BE2C (cell line): ENCODE measurements at regions not wholly inside any gene's neighbourhood (a gene's known extent, or its start where the extent isn't known, plus 50 kb on each side); places are given as distances from the start of the nearest gene placed in this dataset.

ENCODE experiments used
- DNase-seq: peaks from one replicate; pipeline ENCODE4 v3.0.0-alpha.2; 2020
- H3K27me3 ChIP-seq: fragments of 250-450 bp; sonication (Bioruptor Pico); 2 replicates; pipeline ENCODE4 v1.5.1; 2020; ENCODE audit warnings: mild to moderate bottlenecking
- H3K36me3 ChIP-seq: fragments of 250-450 bp; sonication (Bioruptor Pico); 2 replicates; pipeline ENCODE4 v1.5.1; 2020; ENCODE audit warnings: mild to moderate bottlenecking
- H3K4me1 ChIP-seq: fragments of 250-450 bp; sonication (Bioruptor Pico); 2 replicates; pipeline ENCODE4 v1.5.1; 2020
- H3K4me3 ChIP-seq: 2 replicates; pipeline ENCODE4 v1.5.1; 2011; ENCODE audit warnings: low read depth, low read length
- H3K9me3 ChIP-seq: fragments of 250-450 bp; sonication (Bioruptor Pico); 2 replicates; pipeline ENCODE4 v1.5.1; 2020
- CTCF ChIP-seq: IDR thresholded peaks from 2 replicates; pipeline ENCODE4 v1.5.1; 2012; ENCODE audit warnings: mild to moderate bottlenecking, low read depth, low read length

DNA sequence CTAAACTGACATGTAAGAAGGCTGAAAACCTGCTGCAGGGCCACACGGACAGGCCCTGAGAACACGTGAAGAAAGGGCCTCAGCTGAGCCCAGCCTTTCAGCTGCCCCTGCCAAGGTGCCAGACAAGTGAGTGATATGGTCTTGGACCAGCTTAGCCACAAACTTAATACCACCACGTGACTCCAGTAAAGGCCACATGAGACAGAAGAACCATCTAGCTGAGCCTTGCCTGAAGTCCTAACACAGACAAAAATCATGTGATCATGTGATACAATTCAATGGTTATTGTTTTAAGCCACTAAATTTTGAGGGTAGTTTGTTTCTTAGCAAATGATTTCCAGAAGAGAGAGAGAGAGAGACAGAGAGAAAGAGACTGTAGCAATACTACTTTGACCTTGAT is 66.9 kb upstream of the ARHGAP20 start:
- DNase-seq, result no peak
- Histone ChIP-seq H3K27me3 (no peaks in the 10 kb centered on the region), H3K36me3 (no peaks in the 10 kb centered on the region), H3K4me3 (no peak overlapping the region), H3K9me3 (no peaks in the 10 kb centered on the region), H3K4me1 (no peaks in the 10 kb centered on the region)
- no peak for TF ChIP-seq CTCF

DNA sequence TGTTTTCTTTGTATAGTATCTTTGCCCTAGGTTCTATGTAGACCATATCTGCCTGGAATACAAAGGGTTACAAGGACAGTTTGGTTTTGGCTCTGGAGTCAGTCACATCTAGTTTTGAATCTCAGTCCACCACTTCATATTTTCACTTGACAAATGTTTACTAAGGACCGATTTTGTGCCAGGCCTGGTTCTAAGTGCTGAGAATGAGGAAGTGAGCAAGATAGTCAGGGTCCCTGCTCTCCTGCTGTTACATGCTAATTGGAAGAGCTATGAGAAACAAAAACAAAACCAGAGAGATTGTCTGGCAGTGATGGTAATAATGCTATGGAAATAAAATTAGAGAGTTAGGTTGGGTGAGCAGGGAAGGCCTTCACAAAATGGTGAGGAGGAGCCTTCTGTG is 66.1 kb upstream of the ARHGAP20 start:
- H3K4me3 ChIP-seq, result no peak overlapping the region
- no peaks in the 10 kb centered on the region for H3K36me3 ChIP-seq
- H3K27me3 ChIP-seq, result no peaks in the 10 kb centered on the region
- H3K4me1 ChIP-seq, result no peaks in the 10 kb centered on the region
- TF ChIP-seq CTCF, result no peak
- no peak for DNase-seq
- no peaks in the 10 kb centered on the region for H3K9me3 ChIP-seq

DNA sequence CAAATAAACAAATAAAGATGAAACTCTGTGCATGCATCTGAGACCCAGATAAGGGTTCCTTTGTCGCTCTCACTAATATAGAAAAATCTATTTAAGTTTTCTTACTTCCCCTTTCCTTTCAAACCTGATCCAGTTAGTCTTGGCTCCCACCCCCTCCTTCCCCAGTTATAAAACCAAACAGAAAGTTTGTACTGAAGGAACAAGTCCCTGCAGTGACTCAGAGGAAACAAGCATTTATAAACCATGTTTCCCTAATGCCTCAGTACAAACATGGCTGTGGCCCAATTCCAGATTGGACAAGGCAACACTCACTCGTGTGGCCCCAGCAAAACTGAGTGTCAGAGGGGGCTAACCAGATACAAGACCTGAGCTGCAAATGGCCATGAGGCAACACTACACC is 65.5 kb upstream of the ARHGAP20 start:
- DNase-seq, result no peak
- TF ChIP-seq CTCF, result no peak
- no peaks in the 10 kb centered on the region for H3K4me1 ChIP-seq
- no peak overlapping the region for H3K4me3 ChIP-seq
- H3K27me3 ChIP-seq, result no peaks in the 10 kb centered on the region
- H3K9me3 ChIP-seq, result no peaks in the 10 kb centered on the region
- H3K36me3 ChIP-seq, result no peaks in the 10 kb centered on the region

DNA sequence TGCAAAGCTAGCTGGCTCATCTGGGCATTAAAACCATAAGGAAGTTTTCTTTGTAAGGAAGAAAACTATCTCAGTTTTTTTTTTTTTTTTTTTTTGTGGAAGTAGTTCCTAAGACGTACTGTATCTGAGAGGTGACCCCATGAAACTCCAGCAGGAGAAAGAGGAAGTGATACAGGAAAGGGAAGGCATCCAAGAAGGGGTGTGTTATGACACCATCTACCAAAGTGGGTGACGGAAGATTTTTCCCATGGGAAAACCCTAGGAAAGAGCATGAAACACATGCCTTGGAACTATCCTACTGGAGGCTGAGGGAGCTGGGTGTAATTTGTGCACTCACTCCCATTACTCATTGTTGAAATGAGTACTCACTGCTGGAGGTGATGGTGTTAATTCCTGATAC is 63.8 kb upstream of the ARHGAP20 start:
- Histone ChIP-seq H3K4me1 (no peaks in the 10 kb centered on the region), H3K9me3 (no peaks in the 10 kb centered on the region), H3K27me3 (no peaks in the 10 kb centered on the region), H3K36me3 (no peaks in the 10 kb centered on the region), H3K4me3 (no peak overlapping the region)
- TF ChIP-seq CTCF, result no peak
- DNase-seq, result no peak

DNA sequence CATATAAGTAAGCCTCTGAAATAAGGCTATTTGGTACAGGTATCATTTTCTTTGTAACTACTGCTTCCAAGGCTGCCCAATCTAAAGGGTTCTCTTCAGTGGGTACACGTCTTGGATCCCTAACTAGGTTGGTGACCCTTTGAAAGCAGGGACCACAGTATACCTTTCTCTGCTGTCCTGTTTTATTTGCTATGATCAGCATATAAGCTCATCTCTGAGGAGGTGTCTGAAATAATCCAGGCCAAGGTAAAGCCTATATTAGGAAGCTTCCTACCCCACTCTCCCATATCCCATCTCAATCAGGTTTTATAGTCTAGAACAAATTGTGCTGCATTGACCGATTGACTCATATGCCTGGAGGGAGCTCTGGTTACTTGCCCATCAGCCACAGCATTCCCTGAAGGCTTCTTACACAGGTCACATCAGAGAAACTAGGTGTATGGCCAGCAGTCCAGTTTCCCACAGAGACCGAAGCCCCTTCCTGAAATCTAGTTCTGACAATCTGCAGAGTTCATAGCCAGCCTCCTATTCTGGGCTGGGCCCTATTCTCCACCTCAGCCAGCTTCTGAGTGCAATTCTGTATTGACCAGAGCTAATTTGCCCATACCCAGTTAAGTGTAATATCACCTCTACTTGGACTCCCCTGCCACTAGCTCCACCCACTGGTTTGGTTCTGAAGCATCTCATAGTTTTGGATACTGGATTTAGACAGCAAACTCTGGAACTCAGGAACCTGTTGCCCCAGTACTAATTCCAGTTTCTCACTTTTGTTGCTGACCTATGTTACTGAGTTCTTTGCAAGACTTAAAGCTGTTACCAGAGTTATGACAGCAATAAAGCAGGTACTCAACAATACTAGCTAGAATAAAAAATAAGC is 62.1 kb upstream of the ARHGAP20 start:
- Histone ChIP-seq H3K27me3 (no peaks in the 10 kb centered on the region), H3K36me3 (no peaks in the 10 kb centered on the region), H3K4me1 (no peaks in the 10 kb centered on the region), H3K4me3 (no peak overlapping the region), H3K9me3 (no peaks in the 10 kb centered on the region)
- DNase-seq, result no peak
- no peak for TF ChIP-seq CTCF

GRCh38 chr11:110773442-110773841 is 61.2 kb upstream of the ARHGAP20 start:
- no peaks in the 10 kb centered on the region for H3K36me3 ChIP-seq
- H3K27me3 ChIP-seq, result no peaks in the 10 kb centered on the region
- H3K9me3 ChIP-seq, result no peaks in the 10 kb centered on the region
- no peak for TF ChIP-seq CTCF
- H3K4me1 ChIP-seq, result no peaks in the 10 kb centered on the region
- H3K4me3 ChIP-seq, result no peak overlapping the region
- DNase-seq, result no peak
